BJ (cell line): ENCODE measurements at regions not wholly inside any gene's neighbourhood (a gene's known extent, or its start where the extent isn't known, plus 50 kb on each side); places are given as distances from the start of the nearest gene placed in this dataset.

Experiments used
- CTCF ChIA-PET: fragments of 350-600 bp; formaldehyde crosslinking; extraction: SDS; loops from one replicate; lab custom pipeline; 2021; ENCODE audit warnings: antibody characterized with exemption, inconsistent platforms; lab: Yijun Ruan, JAX
- POLR2A ChIA-PET: fragments of 300-600 bp; sonication (Branson Sonifier 250); formaldehyde crosslinking; extraction: SDS; loops from one replicate; lab custom pipeline; 2021; ENCODE audit warnings: antibody characterized with exemption; lab: Charles Lee
- DNase-seq: peaks from one replicate; pipeline ENCODE4 v3.0.0-alpha.2; 2011; ENCODE audit warnings: low read depth
- H3K27me3 ChIP-seq: 2 replicates; pipeline ENCODE4 v1.6.0; 2011; ENCODE audit warnings: low read length; ENCODE audit not compliant: control insufficient read depth, insufficient read depth
- H3K36me3 ChIP-seq: 2 replicates; pipeline ENCODE4 v1.5.1; 2011; ENCODE audit warnings: low read length; ENCODE audit not compliant: control insufficient read depth, insufficient read depth
- H3K4me3 ChIP-seq: 2 replicates; pipeline ENCODE4 v1.5.1; 2011; ENCODE audit warnings: low read depth, mild to moderate bottlenecking, control low read depth, low read length
- TF ChIP-seq, protein P1 (sequence below): IDR thresholded peaks from 2 replicates; pipeline ENCODE4 v1.5.1; 2011; ENCODE audit warnings: low read depth, mild to moderate bottlenecking, control low read depth, inconsistent platforms, low read length, moderate library complexity; ENCODE audit not compliant: insufficient read depth

- no peak for DNase-seq
- Histone ChIP-seq H3K36me3 (no peaks in the 10 kb centered on the region), H3K4me3 (no peak overlapping the region), H3K27me3 (no peaks in the 10 kb centered on the region)
- CTCF ChIA-PET = no interaction called here
- POLR2A ChIA-PET = no interaction called here
- TF ChIP-seq, protein P1, sequence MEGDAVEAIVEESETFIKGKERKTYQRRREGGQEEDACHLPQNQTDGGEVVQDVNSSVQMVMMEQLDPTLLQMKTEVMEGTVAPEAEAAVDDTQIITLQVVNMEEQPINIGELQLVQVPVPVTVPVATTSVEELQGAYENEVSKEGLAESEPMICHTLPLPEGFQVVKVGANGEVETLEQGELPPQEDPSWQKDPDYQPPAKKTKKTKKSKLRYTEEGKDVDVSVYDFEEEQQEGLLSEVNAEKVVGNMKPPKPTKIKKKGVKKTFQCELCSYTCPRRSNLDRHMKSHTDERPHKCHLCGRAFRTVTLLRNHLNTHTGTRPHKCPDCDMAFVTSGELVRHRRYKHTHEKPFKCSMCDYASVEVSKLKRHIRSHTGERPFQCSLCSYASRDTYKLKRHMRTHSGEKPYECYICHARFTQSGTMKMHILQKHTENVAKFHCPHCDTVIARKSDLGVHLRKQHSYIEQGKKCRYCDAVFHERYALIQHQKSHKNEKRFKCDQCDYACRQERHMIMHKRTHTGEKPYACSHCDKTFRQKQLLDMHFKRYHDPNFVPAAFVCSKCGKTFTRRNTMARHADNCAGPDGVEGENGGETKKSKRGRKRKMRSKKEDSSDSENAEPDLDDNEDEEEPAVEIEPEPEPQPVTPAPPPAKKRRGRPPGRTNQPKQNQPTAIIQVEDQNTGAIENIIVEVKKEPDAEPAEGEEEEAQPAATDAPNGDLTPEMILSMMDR = no peak
Measured at GRCh38 chr10:10519674-10520073, 498.0 kb upstream of the CELF2 start.

- POLR2A ChIA-PET = no interaction called here
- TF ChIP-seq, protein P1 = no peak
- Histone ChIP-seq H3K27me3 (no peaks in the 10 kb centered on the region), H3K36me3 (no peaks in the 10 kb centered on the region), H3K4me3 (no peak overlapping the region)
- DNase-seq = no peak
- CTCF ChIA-PET = interaction anchor here (0.5 kb wide), 1 partner anchor 250 kb away, joined by 3 read pairs; no protein-coding TSS in a partner anchor
Measured at GRCh38 chr10:10520491-10521385, 496.9 kb upstream of the CELF2 start.

GRCh38 chr10:10526846-10527245 lies 490.8 kb upstream of the CELF2 start:
- ChIA-PET CTCF (interaction anchor here (0.7 kb wide), 1 partner anchor 141 kb away, joined by 3 read pairs; no protein-coding TSS in a partner anchor), POLR2A (no interaction called here)
- no peak overlapping the region for H3K4me3 ChIP-seq
- DNase-seq = no peak
- no peaks in the 10 kb centered on the region for H3K36me3 ChIP-seq
- H3K27me3 ChIP-seq = no peaks in the 10 kb centered on the region
- TF ChIP-seq, protein P1 = no peak

GRCh38 chr10:10527861-10528562 lies 489.7 kb upstream of the CELF2 start:
- POLR2A ChIA-PET = no interaction called here
- DNase-seq = no peak
- H3K27me3 ChIP-seq = no peaks in the 10 kb centered on the region
- CTCF ChIA-PET = interaction anchor here (0.7 kb wide), 1 partner anchor 651 kb away, joined by 3 read pairs; no protein-coding TSS in a partner anchor
- TF ChIP-seq, protein P1 = no peak
- H3K36me3 ChIP-seq = no peaks in the 10 kb centered on the region
- no peak overlapping the region for H3K4me3 ChIP-seq

DNA sequence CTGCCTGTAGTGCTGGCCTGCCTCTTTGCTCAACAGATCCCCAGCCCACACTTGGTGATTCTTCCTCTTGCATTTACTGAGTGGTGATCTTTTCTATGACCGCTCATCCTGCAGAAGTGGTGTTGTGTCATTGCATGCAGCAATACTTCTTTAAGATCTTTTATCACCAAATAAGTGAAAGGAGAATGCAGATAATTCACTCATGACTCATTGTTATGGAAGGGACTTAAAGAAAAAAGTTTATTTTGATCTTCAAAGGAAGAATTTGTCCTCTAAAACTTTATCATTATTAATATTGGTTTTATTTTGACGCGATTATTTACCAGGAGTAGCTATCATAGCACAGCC lies 489.1 kb upstream of the CELF2 start:
- ChIA-PET CTCF (interaction anchor here (0.7 kb wide), 1 partner anchor 650 kb away, joined by 3 read pairs; no protein-coding TSS in a partner anchor), POLR2A (no interaction called here)
- Histone ChIP-seq H3K27me3 (no peaks in the 10 kb centered on the region), H3K36me3 (no peaks in the 10 kb centered on the region), H3K4me3 (no peak overlapping the region)
- DNase-seq = no peak
- TF ChIP-seq, protein P1 = no peak
